Right hindlimb (tissue), 1 donor: ENCODE measurements at regions not wholly inside any gene's neighbourhood (a gene's known extent, or its start where the extent isn't known, plus 50 kb on each side); places are given as distances from the start of the nearest gene placed in this dataset.

ENCODE experiments used
- DNase-seq: peaks from one replicate; pipeline ENCODE4 v3.0.0-alpha.2; 2018

GRCh38 chr10:1911771-1912170 is 174.4 kb upstream of the ADARB2 start:
- DNase-seq: no peak

- no peak for DNase-seq
Observed at GRCh38 chr10:1903982-1904381, 166.7 kb upstream of the ADARB2 start.

- no peak for DNase-seq
Observed at GRCh38 chr10:1896153-1896552, 158.8 kb upstream of the ADARB2 start.

- no peak for DNase-seq
Observed at GRCh38 chr10:1895691-1896090, 158.4 kb upstream of the ADARB2 start.

GRCh38 chr10:1894912-1895311 is 157.6 kb upstream of the ADARB2 start:
- no peak for DNase-seq

- DNase-seq: no peak
Observed at GRCh38 chr10:1893941-1894340, 156.6 kb upstream of the ADARB2 start.

- no peak for DNase-seq
Observed at GRCh38 chr10:1886039-1886438, 148.7 kb upstream of the ADARB2 start.

- no peak for DNase-seq
Observed at GRCh38 chr10:1882728-1883127, 145.4 kb upstream of the ADARB2 start.

- no peak for DNase-seq
Observed at GRCh38 chr10:1882180-1882579, 144.9 kb upstream of the ADARB2 start.

GRCh38 chr10:1881636-1882035 is 144.3 kb upstream of the ADARB2 start:
- DNase-seq: no peak

GRCh38 chr10:1874533-1874932 is 137.2 kb upstream of the ADARB2 start:
- DNase-seq: no peak

- no peak for DNase-seq
Observed at GRCh38 chr10:1873661-1874315, 136.5 kb upstream of the ADARB2 start.

GRCh38 chr10:1872151-1872726 is 134.9 kb upstream of the ADARB2 start:
- no peak for DNase-seq

- DNase-seq: no peak
Observed at GRCh38 chr10:1870491-1870890, 133.2 kb upstream of the ADARB2 start.

GRCh38 chr10:1869861-1870260 is 132.5 kb upstream of the ADARB2 start:
- DNase-seq: no peak

GRCh38 chr10:1860351-1860750 is 123.0 kb upstream of the ADARB2 start:
- DNase-seq: no peak

- no peak for DNase-seq
Observed at GRCh38 chr10:1858547-1858946, 121.2 kb upstream of the ADARB2 start.

- no peak for DNase-seq
Observed at GRCh38 chr10:1858048-1858447, 120.7 kb upstream of the ADARB2 start.

GRCh38 chr10:1855911-1856310 is 118.6 kb upstream of the ADARB2 start:
- no peak for DNase-seq

- no peak for DNase-seq
Observed at GRCh38 chr10:1854271-1854670, 116.9 kb upstream of the ADARB2 start.

GRCh38 chr10:1853801-1854200 is 116.5 kb upstream of the ADARB2 start:
- DNase-seq: no peak

- no peak for DNase-seq
Observed at GRCh38 chr10:1852841-1853240, 115.5 kb upstream of the ADARB2 start.

- DNase-seq: no peak
Observed at GRCh38 chr10:1851762-1852161, 114.4 kb upstream of the ADARB2 start.

GRCh38 chr10:1850971-1851527 is 113.7 kb upstream of the ADARB2 start:
- no peak for DNase-seq

GRCh38 chr10:1847361-1847760 is 110.0 kb upstream of the ADARB2 start:
- no peak for DNase-seq
